CD4-positive, alpha-beta T cell treated with Interleukin-1 beta for 1 hour (primary cell): ENCODE measurements at regions not wholly inside any gene's neighbourhood (a gene's known extent, or its start where the extent isn't known, plus 50 kb on each side); places are given as distances from the start of the nearest gene placed in this dataset.

Experiments
- DNase-seq, 2 donors: peaks; one replicate each; pipeline ENCODE4 v3.0.0-alpha.2; 2020 to 2022

DNA sequence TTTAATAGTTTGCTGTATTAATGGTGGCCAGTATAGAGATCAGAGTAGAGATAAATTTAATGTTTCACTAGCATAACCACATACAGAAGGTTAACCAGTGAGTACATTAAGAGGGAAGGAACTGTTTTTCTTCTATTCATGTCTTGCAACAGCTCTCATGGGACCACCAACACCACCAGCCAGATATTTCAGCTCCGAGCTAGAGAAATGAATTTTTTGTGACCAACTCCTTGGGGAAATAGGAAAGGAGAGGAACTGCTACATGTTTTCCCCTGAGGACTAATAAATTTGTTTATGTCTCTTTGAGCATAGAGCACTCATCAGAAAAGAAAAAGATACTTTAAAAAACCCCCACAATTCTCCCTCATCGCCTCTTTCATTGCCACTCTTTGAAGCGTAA, 247.5 kb downstream of the MBNL1 start:
- no peak for DNase-seq

DNA sequence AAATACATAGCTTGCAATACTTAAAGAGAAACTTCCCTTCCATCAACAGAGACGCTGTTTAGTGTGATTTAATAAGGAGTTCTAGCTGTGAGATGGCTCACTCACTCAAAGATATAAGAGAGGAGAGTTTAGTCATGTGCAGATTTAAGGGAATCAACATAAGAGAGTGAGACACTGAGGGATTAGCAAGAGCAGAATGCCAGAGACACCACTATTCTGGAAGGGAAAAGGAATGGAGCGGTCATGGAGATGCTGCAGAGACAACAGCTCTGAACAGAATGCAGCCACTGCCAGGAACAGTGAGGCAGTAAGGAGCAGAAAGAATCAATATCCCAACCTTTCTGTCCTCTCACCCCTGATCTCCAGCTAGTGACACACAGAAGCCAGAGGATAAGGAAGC, 248.8 kb downstream of the MBNL1 start:
- no peak for DNase-seq

DNA sequence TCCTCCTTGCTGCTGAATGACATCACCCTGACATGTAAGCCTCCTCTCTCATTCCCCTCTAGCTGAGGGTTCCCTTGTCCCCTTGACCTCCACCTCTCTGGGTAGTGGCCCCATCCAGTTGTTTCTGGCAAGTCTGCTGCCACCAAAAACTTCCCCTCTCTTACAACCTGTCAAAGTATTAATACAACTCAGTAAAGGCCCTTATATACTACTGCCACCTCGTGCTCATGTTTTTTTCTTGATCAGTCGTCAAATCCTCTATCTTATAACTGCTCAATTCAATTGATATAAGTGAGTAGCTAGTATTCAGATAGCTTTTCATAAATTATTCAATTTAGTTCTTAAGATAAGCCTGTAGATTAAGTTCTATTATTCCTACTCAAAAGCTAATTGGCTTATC, 249.6 kb downstream of the MBNL1 start:
- DNase-seq: no peak

DNA sequence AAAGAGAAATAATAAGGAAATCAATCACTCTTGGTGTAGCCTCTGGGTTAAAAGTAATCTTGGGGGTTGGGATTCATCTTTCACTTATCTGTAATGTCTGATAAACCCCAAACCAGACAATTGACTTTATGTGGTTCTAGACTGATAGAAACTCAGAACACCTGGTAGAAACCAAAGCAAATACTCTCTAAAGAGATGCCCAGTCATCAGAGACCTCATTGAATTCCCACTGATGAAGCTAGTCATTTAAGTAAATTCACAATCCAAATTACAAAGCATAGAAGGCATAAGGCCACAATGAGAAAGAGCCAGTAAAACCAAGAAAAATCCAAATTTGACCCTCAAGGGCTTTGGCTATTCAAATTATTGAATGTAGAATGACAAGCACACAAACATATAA, 250.6 kb downstream of the MBNL1 start:
- DNase-seq: no peak

DNA sequence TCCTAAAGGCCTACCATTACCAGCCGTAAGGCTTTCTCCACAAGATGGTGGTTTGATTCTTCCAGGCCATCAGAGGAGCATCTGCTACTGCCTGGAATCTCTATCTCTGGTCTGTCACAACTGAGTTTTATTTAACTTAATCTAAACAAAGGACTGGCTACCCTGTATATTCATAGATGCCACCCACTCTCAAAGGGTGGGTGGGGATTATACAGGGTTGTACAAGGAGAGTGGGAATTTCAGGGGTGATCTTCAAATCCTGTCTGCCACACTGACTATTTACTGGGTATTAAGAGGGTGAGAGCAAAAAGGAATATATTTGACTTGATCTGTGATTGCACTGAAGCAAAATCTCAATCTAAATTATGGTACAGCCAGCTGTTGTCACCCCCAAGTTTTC, 253.3 kb downstream of the MBNL1 start:
- DNase-seq: no peak

DNA sequence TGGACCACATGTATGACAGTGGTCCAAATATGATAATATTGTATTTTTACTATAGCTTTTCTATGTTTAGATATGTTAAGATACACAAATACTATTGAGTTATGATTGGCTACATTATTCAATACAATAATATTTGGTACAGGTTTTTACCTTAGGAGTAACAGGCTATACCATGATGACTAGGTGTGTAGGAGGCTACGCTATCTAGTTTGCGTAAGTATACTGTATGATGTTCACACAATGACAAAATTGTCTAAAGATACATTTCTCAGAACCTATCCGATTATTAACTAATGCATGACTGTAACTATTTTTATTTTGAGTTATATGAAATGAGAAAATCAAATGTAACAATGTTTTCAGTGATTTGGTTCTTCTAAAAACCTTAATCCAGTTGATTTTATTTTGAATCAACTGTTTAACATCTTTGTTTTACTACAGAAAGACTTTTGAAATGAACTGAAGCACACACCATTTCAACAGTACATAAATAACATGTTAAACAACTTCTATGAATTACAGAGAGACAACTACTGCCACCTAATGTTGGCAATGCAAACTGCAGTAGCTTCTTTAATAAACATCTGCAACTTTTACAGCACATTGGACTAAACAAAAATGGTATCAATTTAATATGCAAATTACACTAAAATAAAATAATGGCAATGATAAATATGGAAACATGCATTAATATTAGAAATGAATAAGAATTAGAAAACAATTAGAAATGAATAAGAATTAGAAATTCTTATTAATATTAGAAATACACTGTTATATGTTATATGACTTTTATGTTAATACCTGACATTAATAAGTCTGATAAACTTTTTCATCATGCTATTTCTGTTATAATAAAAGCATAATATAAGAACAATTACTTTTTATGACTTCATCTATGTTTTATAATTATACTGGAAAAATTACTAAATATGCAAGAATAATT, 255.7 kb downstream of the MBNL1 start:
- peak; percentile 13 to 56 for DNase-seq

DNA sequence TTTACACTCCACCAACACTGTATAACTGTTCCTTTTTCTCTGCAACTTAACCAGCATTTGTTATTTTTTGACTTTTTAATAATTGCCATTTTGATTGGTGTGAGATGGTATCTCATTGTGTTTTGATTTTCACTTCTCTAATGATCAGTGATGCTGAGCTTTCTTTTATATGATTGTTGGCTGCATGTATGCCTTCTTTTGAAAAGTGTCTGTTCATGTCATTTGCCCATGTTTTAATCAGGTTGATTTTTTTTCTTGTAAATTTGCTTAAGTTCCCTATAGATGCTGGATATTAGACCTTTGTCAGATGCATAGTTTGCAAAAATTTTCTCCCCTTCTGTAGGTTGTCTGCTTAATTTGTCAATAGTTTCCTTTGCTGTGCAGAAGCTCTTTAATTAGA, 263.0 kb downstream of the MBNL1 start:
- DNase-seq: no peak

DNA sequence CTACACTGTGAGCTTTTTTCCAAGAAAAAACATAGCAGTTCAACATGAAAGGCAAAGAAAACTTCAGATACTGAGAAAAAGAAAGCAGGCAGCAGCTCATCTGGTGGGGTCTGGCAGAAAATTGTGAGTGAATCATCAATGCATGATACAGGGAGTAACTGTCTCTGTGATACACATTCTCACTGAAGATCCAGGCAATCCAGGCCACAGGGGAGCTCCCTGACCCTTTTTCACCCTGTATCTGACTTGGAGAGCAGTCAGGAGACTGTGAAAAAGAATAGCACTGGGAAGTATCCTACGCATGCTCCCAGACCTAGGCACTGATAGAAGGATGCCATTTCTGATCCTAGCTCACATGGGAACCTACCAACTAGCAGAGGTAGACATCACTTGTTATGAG, 269.8 kb downstream of the MBNL1 start:
- no peak for DNase-seq

DNA sequence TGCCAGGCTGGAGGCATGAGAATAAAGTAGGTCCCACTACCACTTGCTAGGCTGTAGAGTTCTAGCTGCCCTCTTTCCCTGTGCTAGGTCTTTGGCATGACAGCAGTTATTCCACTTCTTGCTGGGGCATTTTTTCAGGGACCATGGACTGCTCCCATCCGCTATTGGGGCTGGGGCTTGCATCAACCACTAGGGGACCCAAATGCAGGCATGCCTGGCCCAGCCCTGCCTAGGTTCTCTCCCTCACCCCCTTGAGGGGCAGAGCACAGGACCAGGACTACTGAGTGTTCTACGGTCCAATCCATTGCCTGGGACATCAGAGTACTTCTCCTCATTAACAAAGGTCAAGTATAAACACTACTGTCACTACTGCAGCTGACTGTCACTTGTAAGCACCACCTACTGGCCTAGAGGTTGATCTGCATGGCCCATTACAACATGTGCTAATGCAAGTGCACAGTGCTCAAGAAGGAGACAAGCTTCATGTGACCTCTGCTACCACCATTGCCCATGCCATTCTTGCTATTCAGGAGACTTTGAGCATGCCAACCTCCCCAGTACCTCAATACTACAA, 270.5 kb downstream of the MBNL1 start:
- DNase-seq: no peak

DNA sequence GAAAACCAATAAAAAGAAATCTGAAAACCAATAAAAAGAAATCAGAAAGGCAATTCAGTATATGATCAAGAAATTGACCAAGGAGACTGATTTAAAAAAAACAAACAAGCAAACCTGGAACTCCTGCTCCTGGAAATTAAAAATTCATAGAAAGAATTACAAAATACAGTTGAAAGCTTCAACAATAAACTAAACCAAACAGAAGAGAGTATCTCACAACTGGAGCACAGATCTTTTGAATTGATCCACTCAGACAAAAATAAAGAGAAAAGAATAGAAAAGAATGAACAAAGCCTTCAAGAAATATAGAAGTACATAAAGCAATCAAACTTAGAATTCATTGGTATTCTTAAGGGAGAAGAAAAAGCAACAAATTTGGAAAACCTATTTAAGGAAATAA, 271.4 kb downstream of the MBNL1 start:
- no peak for DNase-seq

DNA sequence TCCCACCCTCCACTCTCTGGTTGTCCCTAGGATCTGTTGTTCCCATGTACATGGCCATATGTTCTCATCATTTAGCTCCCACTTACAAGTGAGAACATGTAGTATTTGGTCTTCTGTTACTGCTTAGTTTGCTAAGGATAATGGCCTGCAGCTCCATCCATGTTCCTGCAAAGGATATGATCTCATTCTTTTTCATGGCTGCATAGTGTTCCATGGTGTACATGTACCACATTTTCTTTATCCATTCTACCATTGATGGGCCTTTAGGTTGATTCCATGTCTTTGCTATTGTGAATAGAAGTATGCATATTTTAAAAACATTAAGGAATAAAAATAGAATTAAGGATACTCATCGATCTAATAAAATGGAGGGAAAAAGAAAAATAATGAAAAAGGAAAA, 278.4 kb downstream of the MBNL1 start:
- DNase-seq: no peak

DNA sequence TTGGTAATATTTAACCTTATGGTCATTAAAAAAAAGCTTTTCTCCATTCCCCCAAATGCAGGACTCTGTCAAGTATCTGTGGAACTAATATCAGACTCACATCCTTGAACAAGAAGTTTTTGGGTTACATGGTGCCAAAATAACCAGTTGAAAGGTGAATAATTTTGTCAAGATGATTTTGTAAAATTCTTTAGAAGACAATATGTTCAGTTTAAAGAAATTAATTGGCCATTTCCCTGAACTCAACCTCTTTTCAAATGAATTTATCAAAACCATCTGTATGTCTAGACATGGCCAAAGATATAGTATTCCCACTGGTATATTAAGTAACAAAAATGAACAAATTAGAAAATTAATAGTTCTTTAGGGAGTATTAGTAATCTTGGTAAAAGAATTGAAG, 280.5 kb downstream of the MBNL1 start:
- no peak for DNase-seq

DNA sequence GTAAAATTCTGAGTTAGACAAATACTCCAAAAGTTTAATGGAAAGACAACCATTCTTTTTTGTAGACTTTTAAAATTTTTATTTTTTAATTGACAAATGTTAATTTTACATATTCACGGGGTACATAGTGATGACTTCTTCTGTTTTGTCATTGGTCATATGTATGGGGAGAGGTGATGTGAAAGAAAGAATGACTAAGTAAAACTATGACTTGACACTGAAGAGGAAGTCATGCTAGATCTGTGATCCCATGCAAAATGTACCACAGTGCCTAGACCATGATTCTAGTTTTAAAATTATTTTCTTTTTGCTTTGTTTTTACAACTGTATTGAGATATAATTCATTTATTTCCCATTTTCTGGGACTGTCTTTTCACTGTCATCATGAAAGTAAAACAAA, 281.6 kb downstream of the MBNL1 start:
- no peak for DNase-seq

DNA sequence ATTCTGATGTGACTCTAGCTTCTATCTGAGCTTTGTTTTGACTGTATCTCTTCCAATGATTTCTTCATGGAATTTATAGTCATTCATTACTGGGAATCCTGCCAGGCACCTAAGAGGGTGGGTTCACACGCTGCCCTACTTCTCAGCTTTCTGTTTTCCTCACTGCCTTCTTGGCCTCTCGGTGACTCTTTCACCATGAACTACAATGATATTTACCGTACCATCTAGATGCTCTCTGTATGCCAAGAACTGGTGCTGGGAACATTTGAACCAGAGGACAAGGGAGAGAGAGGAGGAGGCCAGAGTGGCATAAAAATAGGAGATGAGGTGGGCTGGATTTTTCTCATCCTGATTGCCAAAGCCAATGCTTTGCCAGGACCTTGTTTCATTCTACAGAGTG, 280.0 kb upstream of the P2RY1 start:
- no peak for DNase-seq

DNA sequence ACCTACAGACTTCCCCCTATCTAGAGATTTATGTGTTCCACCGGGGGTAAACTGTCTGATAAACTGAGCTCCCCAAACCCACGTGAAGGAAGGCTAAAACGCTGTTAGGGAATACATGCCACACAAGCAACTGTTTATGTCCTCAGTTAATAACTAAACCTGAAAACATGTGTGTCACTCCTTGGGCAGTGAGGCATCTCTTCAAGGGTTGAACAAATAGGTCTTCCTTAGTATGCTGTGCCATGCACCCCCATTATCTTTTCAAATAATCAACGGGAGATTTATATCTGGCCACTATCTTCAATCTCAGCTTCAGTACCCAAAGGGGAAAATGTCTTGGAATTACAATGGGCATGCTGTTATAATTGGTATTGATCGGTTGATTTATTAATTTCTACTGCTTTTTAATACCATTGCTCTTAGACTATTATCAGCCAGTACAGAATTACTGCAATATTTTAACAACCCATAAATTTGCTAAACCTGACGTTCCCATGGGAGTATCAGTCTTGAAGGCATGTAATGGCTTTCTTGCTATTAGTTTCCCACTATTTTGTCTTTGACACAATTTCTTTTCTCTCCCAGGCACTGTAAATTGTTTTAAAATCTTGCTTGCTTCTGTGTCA, 279.2 kb upstream of the P2RY1 start:
- no peak for DNase-seq

DNA sequence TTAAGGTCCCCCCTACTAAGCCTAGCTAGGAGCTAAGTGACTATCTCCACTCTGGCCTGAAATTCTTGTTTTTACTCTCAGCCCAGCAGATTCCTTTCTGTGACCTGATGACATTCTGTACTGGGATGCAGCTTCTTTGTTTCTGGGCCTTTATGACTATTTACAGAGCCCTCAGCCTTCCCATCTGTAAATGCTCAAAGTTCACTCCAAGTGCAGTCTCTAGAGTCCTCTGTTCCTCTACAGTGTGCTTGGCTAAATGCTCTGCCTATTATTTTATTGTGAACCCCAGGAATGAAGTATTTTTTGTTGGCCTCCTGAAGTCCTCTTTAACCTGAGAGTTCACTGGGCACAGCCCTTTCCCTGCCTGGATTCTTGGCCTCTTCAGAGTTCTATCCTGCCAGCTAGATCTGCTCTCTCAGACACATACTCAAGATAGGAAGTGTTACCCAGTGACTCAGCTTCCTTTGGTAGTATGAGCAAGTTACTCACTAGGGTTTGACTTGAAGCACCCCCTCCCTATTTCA, 278.1 kb upstream of the P2RY1 start:
- no peak for DNase-seq

DNA sequence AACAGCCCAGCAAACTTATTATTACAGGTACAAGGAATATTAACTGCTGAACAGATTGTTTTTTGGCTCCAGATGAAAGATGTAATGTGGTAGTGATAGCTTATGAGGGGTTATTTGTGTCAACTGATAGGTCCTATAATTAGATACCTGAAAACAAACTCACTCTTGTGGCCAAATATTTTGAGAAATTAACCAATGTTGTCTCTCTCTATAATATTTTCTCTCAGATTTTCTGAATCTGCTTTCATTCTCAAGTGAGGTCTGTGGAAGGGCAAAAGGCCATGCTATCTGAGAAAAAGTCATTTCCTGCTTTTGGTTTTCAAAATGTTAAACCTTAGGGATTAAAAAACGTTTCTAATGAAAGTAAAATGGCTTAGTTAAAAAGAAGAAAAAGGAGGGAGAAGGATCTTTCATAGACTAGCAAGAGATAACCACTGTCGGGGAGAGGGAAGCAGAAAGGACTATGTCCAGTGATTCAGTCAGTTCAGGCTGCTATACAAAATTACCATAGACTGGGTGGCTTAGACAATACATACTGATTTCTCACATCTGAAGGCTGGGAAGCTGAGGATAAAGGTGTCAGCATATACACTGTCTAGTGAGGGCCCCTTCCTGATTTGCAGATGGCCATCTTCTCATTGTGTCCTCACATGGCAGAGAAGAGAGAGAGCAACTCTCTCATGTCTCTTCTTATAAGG, 277.5 kb upstream of the P2RY1 start:
- no peak for DNase-seq

DNA sequence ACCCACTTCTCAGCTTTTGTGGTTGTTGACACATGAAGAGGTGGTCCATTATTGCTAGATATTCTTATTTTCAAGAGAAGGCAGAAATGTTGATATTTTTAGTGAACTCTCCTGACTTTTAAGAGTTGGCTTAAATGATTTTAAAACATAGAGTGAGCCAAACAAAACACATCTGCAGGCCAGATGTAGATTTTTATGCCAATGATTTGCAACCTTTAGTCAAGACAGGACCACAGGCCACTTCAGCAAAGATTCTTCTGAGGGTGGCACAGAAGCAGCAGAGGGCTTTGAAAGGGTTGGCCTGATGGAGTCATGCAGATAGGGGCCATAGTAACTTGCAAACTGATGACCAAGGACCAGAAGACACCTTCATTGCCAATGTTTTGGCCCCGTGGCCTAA, 276.5 kb upstream of the P2RY1 start:
- DNase-seq: no peak

DNA sequence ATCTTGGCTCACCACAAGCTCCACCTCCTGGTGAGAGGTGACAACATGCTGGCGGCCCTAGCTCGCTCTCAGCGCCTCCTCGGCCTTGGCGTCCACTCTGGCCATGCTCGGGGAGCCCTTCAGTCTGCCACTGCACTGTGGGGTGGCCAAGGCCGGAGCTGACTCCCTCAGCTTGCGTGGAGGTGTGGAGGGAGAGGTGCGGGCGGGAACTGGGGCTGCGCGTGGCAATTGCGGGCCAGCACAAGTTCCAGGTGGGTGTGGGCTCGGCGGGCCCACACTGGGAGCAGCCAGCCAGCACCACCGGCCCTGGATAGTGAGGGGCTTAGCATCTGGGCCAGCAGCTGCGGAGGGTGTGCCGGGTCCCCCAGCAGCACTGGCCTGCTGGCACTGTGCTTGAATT, 275.7 kb upstream of the P2RY1 start:
- no peak for DNase-seq

DNA sequence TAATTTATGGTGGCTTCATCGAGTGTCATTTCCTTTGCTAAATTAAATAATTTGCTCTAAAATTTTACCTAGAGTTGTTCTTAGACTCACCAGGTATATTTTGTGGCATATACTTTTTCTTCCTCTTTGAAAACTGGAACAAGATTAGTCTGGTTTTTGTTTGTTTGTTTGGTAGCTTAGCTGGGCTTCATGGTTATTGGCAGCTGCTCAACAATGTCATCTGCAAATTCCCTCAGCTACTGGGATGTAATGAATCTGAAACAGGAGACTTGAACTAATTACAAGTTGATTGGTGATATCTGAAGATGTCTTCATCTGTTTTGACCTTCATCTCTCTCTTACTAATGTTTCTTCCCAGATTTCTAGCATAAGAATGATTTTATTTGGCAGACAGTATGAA, 270.5 kb upstream of the P2RY1 start:
- no peak for DNase-seq

DNA sequence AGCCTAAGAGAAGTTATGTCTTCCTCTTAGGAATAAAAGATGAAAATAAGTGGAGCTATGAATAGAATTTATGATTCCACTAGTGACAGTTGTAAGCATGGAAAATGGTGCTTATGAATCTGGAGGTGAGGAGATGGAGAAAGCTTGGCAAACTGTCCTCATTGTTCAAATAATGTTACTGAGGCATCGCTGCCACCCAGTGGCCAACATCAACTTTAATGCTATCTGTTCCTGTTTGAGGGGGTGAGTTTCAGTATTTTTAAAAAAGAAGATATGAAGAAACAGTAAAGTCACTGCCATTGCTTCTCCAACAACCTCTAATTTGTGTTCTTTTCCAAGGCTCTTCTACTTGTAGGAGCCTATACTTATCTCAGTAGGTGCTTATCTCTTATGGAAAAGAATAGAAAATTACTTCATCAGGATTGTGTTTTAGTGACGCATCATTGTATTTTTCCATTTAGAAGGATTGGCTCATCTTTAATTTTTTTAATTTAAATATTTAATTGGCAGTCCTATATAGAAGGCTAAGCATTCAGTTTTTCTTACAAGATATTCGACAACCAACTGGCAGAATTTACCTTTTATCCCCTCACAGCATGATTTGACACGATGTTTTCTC, 260.4 kb upstream of the P2RY1 start:
- DNase-seq: peak; percentile 13 to 19

DNA sequence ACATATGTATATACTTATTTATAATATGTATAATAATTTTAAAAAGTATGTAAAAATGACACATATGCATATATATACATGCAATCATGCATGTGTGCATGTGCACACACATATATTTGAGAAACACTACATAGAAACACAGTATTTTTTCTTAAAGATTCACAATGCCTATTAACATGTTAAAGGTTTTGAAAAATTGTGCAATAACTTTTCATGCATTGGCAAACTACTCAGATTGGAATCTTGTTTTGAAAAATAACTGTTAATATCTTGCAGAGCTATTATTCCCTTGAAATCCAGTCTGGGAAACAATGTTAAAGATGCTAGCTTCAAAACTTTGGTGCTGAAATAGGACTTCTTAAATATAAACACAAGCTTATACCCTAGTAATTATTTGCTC, 256.2 kb upstream of the P2RY1 start:
- no peak for DNase-seq

DNA sequence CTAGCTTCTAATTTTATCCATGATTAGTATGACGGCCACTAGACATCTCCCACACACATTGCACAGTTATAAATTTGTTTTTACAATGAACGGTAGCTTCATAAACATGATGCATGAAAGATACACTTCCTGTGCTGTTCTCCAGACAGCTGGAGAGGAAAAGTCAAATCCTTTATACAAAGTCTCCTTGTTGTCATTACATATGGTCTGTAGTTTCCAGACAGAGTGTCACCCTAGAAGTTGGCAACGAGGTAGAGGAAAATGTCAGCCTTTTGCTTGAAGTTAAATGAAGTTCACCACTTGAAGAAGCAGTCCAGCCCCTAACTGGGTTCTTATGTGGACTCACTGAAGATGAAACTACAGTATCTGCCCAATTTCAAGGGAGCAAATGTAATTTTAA, 253.0 kb upstream of the P2RY1 start:
- DNase-seq: no peak
